NCI-H82 treated with DMSO at 0.1 percent for 48 hours (cell line): ENCODE measurements at regions not wholly inside any gene's neighbourhood (a gene's known extent, or its start where the extent isn't known, plus 50 kb on each side); places are given as distances from the start of the nearest gene placed in this dataset.

Source experiments
- DNase-seq: peaks from one replicate; lab custom pipeline; 2025; ENCODE audit not compliant: unreplicated experiment; lab: John Stamatoyannopoulos, UW

DNA sequence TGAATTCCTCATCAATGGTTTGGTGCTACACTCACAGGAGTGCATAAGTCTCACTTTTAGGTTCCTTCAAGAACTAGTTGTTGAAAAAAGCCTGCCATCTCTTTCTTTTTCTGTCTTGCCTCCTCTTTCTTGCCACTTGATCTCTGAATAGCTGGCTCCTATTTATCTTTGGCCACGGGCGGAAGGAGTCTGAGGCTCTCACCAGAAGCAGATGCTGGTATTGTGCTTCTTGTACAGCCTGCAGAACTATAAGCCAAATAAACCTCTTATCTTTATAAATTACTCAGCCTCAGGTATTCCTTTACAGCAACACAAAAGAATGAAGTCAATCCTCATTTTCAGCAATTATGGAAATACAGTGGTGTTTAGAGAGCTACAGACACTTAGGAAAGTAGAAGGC lies 247.1 kb upstream of the PRR16 start:
- no peak for DNase-seq

- peak; percentile 2 for DNase-seq
Measured at GRCh38 chr5:120219988-120220387, 244.1 kb upstream of the PRR16 start.

DNA sequence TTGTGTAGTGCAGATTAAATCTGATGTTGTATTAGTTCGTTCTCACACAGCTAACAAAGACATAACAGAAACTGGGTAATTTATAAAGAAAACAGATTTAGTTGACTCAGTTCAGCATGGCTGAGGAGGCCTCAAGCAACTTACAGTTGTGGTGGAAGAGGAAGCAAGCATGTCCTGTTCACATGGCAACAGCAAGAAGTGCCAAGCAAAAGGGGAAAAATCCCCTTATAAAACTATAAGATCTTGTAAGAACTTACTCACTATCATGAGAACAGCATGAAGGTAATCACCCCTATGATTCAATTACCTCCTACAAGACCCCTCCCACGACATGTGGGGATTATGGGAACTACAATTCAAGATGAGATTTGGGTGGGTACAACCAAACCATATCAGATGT lies 238.6 kb upstream of the PRR16 start:
- no peak for DNase-seq

DNA sequence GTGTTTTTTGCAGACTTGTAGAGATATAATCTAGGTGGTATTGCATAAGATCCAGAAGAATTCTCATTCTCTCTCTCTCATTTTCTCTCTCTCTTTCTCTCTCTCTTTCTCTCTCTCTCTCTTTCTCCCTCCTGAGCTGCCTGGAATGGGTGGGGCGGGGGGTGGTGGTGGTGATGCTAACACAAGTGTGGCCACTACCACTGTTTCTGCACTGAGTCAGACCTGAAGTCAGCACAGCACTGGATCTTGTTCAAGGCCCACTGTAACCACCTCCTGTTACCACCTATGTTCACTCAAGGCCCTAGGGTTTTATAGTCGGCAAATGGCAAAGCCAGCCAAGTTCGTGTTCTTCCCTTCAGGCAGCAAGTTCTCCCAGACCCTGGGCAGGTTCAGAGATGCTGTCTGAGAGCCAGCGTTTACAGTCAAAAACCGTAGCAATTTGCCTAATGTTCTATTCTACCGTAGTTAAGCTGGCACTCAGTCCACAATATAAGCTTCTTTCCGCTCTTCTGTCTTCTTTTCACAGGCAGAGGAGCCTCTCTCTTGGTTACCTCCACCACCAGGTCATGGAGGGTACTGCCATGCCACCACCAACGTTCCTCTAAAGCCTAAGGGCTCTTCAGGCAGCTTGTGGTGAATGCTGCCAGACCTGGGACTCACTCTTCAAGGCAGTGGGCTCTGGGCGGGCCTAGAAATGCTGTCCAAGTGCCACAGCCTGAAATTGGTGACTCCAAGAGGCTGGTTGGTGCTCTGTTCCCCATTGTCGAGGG lies 235.7 kb upstream of the PRR16 start:
- DNase-seq: no peak

GRCh38 chr5:120229036-120229435 lies 235.1 kb upstream of the PRR16 start:
- no peak for DNase-seq

GRCh38 chr5:120231563-120231962 lies 232.5 kb upstream of the PRR16 start:
- no peak for DNase-seq

- DNase-seq: no peak
Measured at GRCh38 chr5:120236360-120236759, 227.7 kb upstream of the PRR16 start.

DNA sequence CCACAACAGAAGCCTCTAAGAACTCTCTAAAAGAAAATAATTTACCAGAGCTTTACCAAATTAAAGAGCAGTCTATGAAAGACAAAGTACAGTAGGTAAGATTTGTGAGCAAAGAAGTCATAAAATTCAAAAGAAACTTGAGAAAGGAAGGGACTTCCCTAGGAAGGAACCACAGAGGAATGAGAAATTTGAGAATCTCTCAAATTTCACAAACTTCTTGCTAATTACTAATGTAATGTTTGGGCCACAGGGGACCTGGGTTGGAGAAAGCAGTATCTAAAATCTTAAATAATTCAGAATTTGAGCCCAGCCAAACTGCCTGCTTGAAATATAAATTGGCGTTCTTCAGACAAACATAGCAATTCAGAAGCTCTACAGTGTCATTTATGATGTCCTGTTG lies 225.0 kb upstream of the PRR16 start:
- DNase-seq: no peak

DNA sequence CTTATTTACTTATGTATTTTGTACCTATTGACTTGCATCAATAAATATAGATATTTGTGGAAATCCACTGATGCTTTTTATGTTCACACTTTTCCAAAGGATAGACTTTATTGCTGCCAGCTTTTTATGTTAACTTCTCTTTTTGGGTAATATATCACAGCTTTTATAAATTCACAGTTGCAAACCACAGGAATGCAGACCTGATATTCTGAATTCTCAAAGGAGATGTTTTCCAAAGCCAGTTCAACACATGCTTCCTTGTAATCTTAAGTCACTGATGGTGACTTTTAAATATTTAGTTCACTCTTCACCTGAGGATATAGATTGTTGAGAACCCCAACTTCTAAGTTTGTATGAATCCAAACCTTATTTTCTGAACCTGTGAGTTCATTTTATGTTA lies 223.4 kb upstream of the PRR16 start:
- DNase-seq: no peak

- DNase-seq: no peak
Measured at GRCh38 chr5:120241400-120241799, 222.7 kb upstream of the PRR16 start.

- DNase-seq: peak; percentile 11
Measured at GRCh38 chr5:120251898-120252297, 212.2 kb upstream of the PRR16 start.

DNA sequence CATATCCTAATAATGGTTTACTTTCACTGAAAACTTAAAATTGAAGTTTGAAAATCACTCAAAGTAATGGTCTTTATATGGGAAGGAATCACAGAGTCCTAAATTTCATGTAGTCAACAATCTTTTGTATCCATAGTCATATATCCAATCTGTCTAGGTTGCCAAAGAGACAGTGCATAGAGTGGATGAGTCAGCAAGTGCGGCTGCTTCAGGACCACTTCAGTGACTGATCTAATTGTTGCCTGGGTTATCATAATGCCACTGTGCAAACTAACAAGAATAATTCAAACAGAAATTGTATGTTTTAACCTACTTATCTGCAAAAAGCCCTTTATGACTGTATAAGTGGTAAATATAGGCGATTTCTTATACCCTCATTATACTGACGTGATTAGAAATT lies 211.3 kb upstream of the PRR16 start:
- DNase-seq: no peak

DNA sequence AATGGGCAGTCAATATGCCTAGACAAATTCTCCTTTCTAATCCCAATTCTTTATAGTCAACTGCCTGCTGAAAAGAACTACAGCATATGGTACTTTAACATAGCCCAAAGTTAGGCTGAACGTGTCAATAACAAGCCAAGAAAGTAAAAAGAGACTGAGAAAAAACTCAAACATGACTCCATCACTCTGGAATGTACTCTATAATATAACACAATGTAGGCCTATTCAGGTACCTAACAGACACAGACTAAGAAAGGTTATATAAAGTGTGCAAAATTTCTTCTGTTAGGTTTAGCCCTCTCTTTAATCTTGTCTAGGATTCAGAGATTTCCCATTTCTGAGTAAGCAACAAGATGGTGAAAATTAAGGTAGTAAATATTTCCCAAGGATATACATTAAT lies 209.7 kb upstream of the PRR16 start:
- DNase-seq: no peak

DNA sequence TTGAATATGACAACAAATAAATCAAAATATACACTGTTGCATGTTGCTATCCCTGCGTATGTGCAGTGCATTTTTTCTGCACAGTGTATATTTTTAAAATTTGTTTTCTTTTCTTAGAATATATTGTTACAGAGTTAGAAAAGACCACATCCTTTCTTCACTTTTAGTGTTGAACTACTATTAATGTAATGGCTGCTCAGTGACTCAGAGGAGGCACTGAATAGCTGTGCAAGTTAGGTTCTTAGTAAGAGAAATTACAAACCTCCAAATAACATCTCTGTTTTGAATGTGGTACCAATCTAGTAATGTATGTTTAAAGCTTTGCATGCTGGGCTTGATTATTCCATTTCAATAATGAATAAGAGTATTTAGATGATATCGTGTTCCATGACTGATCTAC lies 208.9 kb upstream of the PRR16 start:
- no peak for DNase-seq

- no peak for DNase-seq
Measured at GRCh38 chr5:120256376-120256775, 207.7 kb upstream of the PRR16 start.

DNA sequence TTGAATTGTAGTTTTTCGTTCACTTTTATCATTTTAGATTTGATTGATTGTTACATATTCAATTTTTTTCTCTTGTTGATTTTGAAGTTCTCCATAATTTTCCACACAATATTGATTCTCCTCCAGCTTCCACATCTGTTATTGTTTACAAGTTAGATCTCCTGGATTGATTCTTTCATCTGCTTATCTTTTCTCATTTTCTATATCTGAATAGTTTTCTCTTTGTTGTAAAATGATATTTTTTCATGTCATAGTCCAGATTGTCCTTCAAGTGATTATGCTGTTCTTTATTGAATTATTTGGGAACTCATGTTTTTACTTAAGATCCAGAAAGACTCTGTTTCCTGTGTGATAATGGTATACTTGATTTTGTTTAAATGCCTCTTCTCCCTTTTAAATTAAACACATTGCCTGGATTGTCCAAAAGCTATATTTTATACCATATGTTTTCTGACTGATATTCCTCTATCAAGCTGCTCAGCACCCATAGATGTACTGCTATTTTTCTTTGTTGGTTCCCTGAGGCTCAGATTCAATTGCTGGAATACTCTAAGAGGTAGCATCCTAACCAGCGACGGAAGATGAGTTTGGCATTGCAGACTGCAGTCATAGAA lies 206.6 kb upstream of the PRR16 start:
- DNase-seq: no peak

- no peak for DNase-seq
Measured at GRCh38 chr5:120258123-120258522, 206.0 kb upstream of the PRR16 start.

DNA sequence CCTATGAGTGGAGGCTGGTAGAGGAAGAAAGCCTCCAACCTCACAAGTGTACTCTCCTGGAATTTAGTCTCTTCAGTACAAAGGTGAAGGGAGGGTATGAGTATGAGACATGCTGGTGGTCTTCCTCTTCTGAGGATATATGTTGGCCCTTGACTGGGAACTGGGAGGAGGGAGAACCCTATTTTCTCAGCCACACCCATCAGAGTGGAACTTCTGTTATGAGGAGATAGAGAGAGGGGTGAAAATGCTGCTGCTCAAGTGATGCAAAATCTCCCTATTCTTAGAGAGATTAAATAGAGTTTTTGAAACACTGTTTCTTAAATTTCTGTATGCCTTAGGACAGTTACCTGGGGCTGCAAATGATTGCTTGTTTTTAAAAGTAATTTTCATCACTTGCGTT lies 203.4 kb upstream of the PRR16 start:
- no peak for DNase-seq

- no peak for DNase-seq
Measured at GRCh38 chr5:120270498-120270897, 193.6 kb upstream of the PRR16 start.

- DNase-seq: no peak
Measured at GRCh38 chr5:120293796-120294195, 170.3 kb upstream of the PRR16 start.

DNA sequence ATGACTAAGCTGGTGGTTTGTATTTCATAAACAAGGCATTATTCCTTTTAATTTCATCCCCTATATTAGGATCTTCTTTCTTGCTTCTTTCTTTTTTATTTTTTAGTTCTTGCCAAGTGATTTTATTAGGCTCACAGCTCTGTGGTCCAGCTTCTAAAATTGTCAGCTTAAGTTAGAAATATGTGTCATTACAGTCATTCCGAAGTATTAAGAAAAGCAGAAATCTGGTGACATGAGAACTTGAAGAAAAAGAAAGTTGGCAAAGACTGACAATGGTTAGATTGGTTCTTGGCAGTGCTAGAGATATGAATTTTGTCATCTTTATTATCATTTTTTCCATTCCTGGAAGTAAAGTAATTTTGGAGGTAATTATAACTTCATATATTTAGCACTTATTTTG lies 166.5 kb upstream of the PRR16 start:
- no peak for DNase-seq

- no peak for DNase-seq
Measured at GRCh38 chr5:120298981-120299380, 165.1 kb upstream of the PRR16 start.

DNA sequence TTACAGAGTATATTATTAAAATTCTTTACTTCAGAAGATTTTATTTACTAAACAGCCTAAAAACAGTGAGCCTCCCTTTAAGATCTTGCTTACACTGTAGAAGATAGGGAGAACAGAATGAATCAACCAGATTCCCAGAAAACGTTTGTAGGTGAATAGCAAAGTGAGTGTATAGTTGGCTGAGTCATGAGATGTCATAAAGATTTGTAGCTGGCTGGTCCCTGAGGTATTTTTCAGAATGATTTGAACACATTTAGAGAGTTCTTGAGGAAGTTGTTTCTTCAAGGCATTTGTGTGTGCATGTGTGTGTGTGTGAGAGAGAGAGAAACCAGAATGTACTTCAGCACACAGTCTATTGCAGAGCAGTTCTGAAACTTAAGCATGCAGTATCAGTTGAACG lies 159.4 kb upstream of the PRR16 start:
- no peak for DNase-seq
